ENCODE measurements at regions not wholly inside any gene's neighbourhood (a gene's known extent, or its start where the extent isn't known, plus 50 kb on each side); places are given as distances from the start of the nearest gene placed in this dataset.

GRCh38 chr3:180278583-180279188, 241.9 kb upstream of the PEX5L start:
- H3K4me2 ChIP-seq (ENCODE audit: control insufficient read depth, insufficient read depth), result peak overlapping the region; percentile 68
- H3K4me3 ChIP-seq, result no peak overlapping the region
- ChIA-PET CTCF (interaction anchor here (0.7 to 2.7 kb wide), 3 partner anchors 13 to 349 kb away, joined by 3 to 11 read pairs (median 4); no protein-coding TSS in a partner anchor), SMC1A (ENCODE audit: uncharacterized antibody, unreplicated experiment) (interaction anchor here (0.6 to 2.2 kb wide), 22 partner anchors 8 to 1106 kb away, joined by 3 to 15 read pairs (median 4); no protein-coding TSS in a partner anchor), POLR2A (interaction anchor here (0.7 to 3.8 kb wide), 5 partner anchors 10 to 52 kb away, joined by 3 to 27 read pairs (median 4); no protein-coding TSS in a partner anchor), RAD21 (ENCODE audit: unreplicated experiment) (interaction anchor here (0.6 to 3.4 kb wide), 9 partner anchors 8 to 467 kb away, joined by 3 to 20 read pairs (median 5); no protein-coding TSS in a partner anchor)
- H2AFZ ChIP-seq (ENCODE audit: control insufficient read depth, low read depth, low read length), result no peak overlapping the region
- in situ Hi-C loops (cut with MboI) (no loop called here), intact Hi-C loops (cut with micrococcal nuclease; ENCODE audit: unreplicated experiment) (loop anchor here (2.0 kb wide), 1 partner anchor 50 kb away; no protein-coding TSS in a partner anchor)
- DNase-seq (ENCODE audit: low read depth, low spot score) (peak; percentile 63), ATAC-seq (peak; percentile 95), FAIRE-seq (peak; percentile 84)
- H3K36me3 ChIP-seq (ENCODE audit: control insufficient read depth in 2 of 2, insufficient read depth in 2 of 2, low read length in 1 of 2), result no peaks in the 10 kb centered on the region
- H3K27me3 ChIP-seq (replicated peaks in 1 of 2; ENCODE audit: control insufficient read depth in 2 of 2, insufficient read depth in 2 of 2, low read length in 1 of 2), result no peaks in the 10 kb centered on the region
- no peaks in the 10 kb centered on the region for H3K79me2 ChIP-seq (ENCODE audit: control insufficient read depth, insufficient read depth, low read length)
- no peak overlapping the region for H3K9ac ChIP-seq (ENCODE audit: control insufficient read depth, insufficient read depth, low read length)
- peak overlapping the region; percentile 29; the same call in 1 of the 2 replicates for H3K27ac ChIP-seq (ENCODE audit: control insufficient read depth, insufficient read depth)
- peaks cover 17% of the 10 kb centered on the region for H3K4me1 ChIP-seq (ENCODE audit: control insufficient read depth, insufficient read depth, low read length)
- BruUV-seq (replicated peaks), result no TSS peak
- no peaks in the 10 kb centered on the region for H3K9me3 ChIP-seq (replicated peaks; ENCODE audit: control insufficient read depth, insufficient read depth, low read length)
- 27% methylated on average over 2 of the region's 2 CpGs for WGBS (ENCODE audit: insufficient coverage, insufficient replicate concordance, low lambda C conversion rate, missing lambda C conversion rate)
- no peaks in the 10 kb centered on the region for H4K20me1 ChIP-seq (ENCODE audit: control insufficient read depth, insufficient read depth)
- TF ChIP-seq CEBPZ (IDR thresholded peaks at IDR 0.05; ENCODE audit: low read depth, low read length) (no peak), SKIL (IDR thresholded peaks at IDR 0.05; ENCODE audit: low read depth, poor library complexity, severe bottlenecking) (peak; percentile 35), RAD21 (IDR thresholded peaks at IDR 0.05; ENCODE audit: insufficient read depth, low read depth, low read length) (no peak), NRF1 (conservative IDR thresholded peaks at IDR 0.05; ENCODE audit: low read depth, low read length) (no peak), SMARCA5 (IDR thresholded peaks at IDR 0.05) (0 out of 2 replicates have a peak, but pooled peaks have one; percentile 36), TAF1 (IDR thresholded peaks at IDR 0.05; ENCODE audit: borderline replicate concordance, low read depth, low read length) (no peak), GABPA (IDR thresholded peaks at IDR 0.05; ENCODE audit: low read depth) (no peak), JUNB (IDR thresholded peaks at IDR 0.05) (0 out of 2 replicates have a peak, but pooled peaks have one; percentile 7), REST (IDR thresholded peaks at IDR 0.05; ENCODE audit: low read depth, low read length) (no peak), PKNOX1 (IDR thresholded peaks at IDR 0.05) (peak; percentile 37; the same call in 1 of the 2 replicates)

Measured in GM12878 (cell line).